Natural killer cell (primary cell): ENCODE measurements at regions not wholly inside any gene's neighbourhood (a gene's known extent, or its start where the extent isn't known, plus 50 kb on each side); places are given as distances from the start of the nearest gene placed in this dataset.

Experiments used
- ATAC-seq, 3 donors: fragments of 150-1000 bp in 2 of 3; fragments of 200-7000 bp in 1 of 3; cut with Tn5 transposase; 1 replicate in 1 of 3; 2 replicates in 2 of 3; pipeline ENCODE4 v1.10.0; 2021; ENCODE audit warnings: mild to moderate bottlenecking in 2 of 3, moderate library complexity in 2 of 3
- DNase-seq, 2 donors: peaks; one replicate each; pipeline versions ENCODE4 v3.0.0 to v3.0.0-alpha.2; 2013 to 2021; ENCODE audit warnings: mixed read lengths in 1 of 2
- H3K27ac ChIP-seq: one replicate; pipeline ENCODE4 v1.5.1; 2013; ENCODE audit warnings: mild to moderate bottlenecking, low read length
- H3K27me3 ChIP-seq: one replicate; pipeline ENCODE4 v1.6.1; 2013; ENCODE audit warnings: low read length; ENCODE audit not compliant: control insufficient read depth, insufficient read depth
- H3K36me3 ChIP-seq: one replicate; pipeline ENCODE4 v1.6.1; 2013; ENCODE audit warnings: low read length; ENCODE audit not compliant: control insufficient read depth, insufficient read depth
- H3K4me1 ChIP-seq: one replicate; pipeline ENCODE4 v1.6.1; 2013; ENCODE audit warnings: low read length; ENCODE audit not compliant: control insufficient read depth, insufficient read depth
- H3K4me3 ChIP-seq: one replicate; pipeline ENCODE4 v1.5.1; 2013; ENCODE audit warnings: low read length
- H3K9me3 ChIP-seq: one replicate; pipeline ENCODE4 v1.6.1; 2013; ENCODE audit warnings: low read length; ENCODE audit not compliant: control insufficient read depth, insufficient read depth
- H3K27ac Mint-ChIP-seq, 2 donors: one replicate each; pipeline ENCODE4 v1.8.0; 2022; ENCODE audit warnings: mild to moderate bottlenecking in 2 of 2, mixed read lengths in 2 of 2, moderate library complexity in 1 of 2
- H3K27me3 Mint-ChIP-seq, 2 donors: one replicate each; pipeline ENCODE4 v1.8.0; 2022; ENCODE audit warnings: low read depth in 2 of 2, mixed read lengths in 2 of 2
- H3K36me3 Mint-ChIP-seq: one replicate; pipeline ENCODE4 v1.8.0; 2022; ENCODE audit warnings: mixed read lengths
- H3K4me1 Mint-ChIP-seq, 2 donors: one replicate each; pipeline ENCODE4 v1.8.0; 2022; ENCODE audit warnings: mixed read lengths in 2 of 2
- H3K4me3 Mint-ChIP-seq: one replicate; pipeline ENCODE4 v1.8.0; 2022; ENCODE audit warnings: mild to moderate bottlenecking, moderate library complexity, mixed read lengths
- H3K9me3 Mint-ChIP-seq, 2 donors: one replicate each; pipeline ENCODE4 v1.8.0; 2022; ENCODE audit warnings: mixed read lengths in 2 of 2
- CTCF ChIP-seq: fragments of 200-600 bp; IDR thresholded peaks from one replicate; pipeline ENCODE4 v1.8.0; 2022; ENCODE audit warnings: antibody characterized with exemption
- WGBS: methylation state at CpG from one replicate; pipeline ENCODE4 v1.1.7; 2013; ENCODE audit warnings: missing lambda C conversion rate; ENCODE audit not compliant: insufficient coverage; 5-methylcytosine and 5-hydroxymethylcytosine counted together
- intact Hi-C: fragments of 100-400 bp; cut with micrococcal nuclease; formaldehyde crosslinking; loops from one replicate; pipeline ENCODE4 v1.14.2; 2022

GRCh38 chr11:128407962-128408361, 179.4 kb downstream of the ETS1 start:
- no peak for TF ChIP-seq CTCF
- no peak overlapping the region for H3K4me3 Mint-ChIP-seq

GRCh38 chr11:128405714-128406662, 181.4 kb downstream of the ETS1 start:
- no peak overlapping the region for H3K27ac Mint-ChIP-seq
- Histone ChIP-seq H3K4me1 (no peaks in the 10 kb centered on the region), H3K9me3 (no peaks in the 10 kb centered on the region), H3K27ac (no peak overlapping the region), H3K4me3 (no peak overlapping the region), H3K27me3 (no peaks in the 10 kb centered on the region), H3K36me3 (no peaks in the 10 kb centered on the region)
- peaks cover 4 to 10% of the 10 kb centered on the region in 2 donors for H3K4me1 Mint-ChIP-seq
- peaks cover 0 to 6% of the 10 kb centered on the region in 2 donors for H3K27me3 Mint-ChIP-seq
- no peaks in the 10 kb centered on the region for H3K36me3 Mint-ChIP-seq
- H3K4me3 Mint-ChIP-seq, result no peak overlapping the region
- DNase-seq (no peak), ATAC-seq (no peak)
- H3K9me3 Mint-ChIP-seq, result peaks cover 0 to 2% of the 10 kb centered on the region in 2 donors
- no peak for TF ChIP-seq CTCF
- intact Hi-C loops, result no loop called here
- WGBS, result 94% methylated on average over 8 of the region's 8 CpGs

More at GRCh38 chr11:128407962-128408361, 179.4 kb downstream of the ETS1 start:
- intact Hi-C loops, result no loop called here
- Histone ChIP-seq H3K4me1 (no peaks in the 10 kb centered on the region), H3K27me3 (no peaks in the 10 kb centered on the region), H3K4me3 (no peak overlapping the region), H3K36me3 (no peaks in the 10 kb centered on the region), H3K9me3 (no peaks in the 10 kb centered on the region), H3K27ac (no peak overlapping the region)
- WGBS, result 100% methylated on average over 1 of the region's 1 CpG
- DNase-seq (no peak), ATAC-seq (no peak)
- no peak overlapping the region for H3K27ac Mint-ChIP-seq
- H3K27me3 Mint-ChIP-seq, result peaks cover under 1 to 3% of the 10 kb centered on the region in 2 donors
- no peaks in the 10 kb centered on the region for H3K36me3 Mint-ChIP-seq
- peaks cover 0 to 2% of the 10 kb centered on the region in 2 donors for H3K9me3 Mint-ChIP-seq
- peaks cover 3 to 17% of the 10 kb centered on the region in 2 donors for H3K4me1 Mint-ChIP-seq

- Histone ChIP-seq H3K9me3 (no peaks in the 10 kb centered on the region), H3K27ac (no peak overlapping the region), H3K4me1 (no peaks in the 10 kb centered on the region), H3K27me3 (no peaks in the 10 kb centered on the region), H3K36me3 (no peaks in the 10 kb centered on the region), H3K4me3 (no peak overlapping the region)
- H3K36me3 Mint-ChIP-seq, result no peaks in the 10 kb centered on the region
- 100% methylated on average over 1 of the region's 1 CpG for WGBS
- DNase-seq (no peak), ATAC-seq (no peak)
- H3K4me1 Mint-ChIP-seq, result peaks cover 4 to 10% of the 10 kb centered on the region in 2 donors
- no peak for TF ChIP-seq CTCF
- H3K9me3 Mint-ChIP-seq, result no peaks in the 10 kb centered on the region
- H3K27me3 Mint-ChIP-seq, result peaks cover 0 to 6% of the 10 kb centered on the region in 2 donors
- intact Hi-C loops, result no loop called here
- H3K27ac Mint-ChIP-seq, result no peak overlapping the region
- no peak overlapping the region for H3K4me3 Mint-ChIP-seq
Measured at GRCh38 chr11:128405112-128405511, 182.2 kb downstream of the ETS1 start.
